ENCODE measurements at regions not wholly inside any gene's neighbourhood (a gene's known extent, or its start where the extent isn't known, plus 50 kb on each side); places are given as distances from the start of the nearest gene placed in this dataset.

DNA sequence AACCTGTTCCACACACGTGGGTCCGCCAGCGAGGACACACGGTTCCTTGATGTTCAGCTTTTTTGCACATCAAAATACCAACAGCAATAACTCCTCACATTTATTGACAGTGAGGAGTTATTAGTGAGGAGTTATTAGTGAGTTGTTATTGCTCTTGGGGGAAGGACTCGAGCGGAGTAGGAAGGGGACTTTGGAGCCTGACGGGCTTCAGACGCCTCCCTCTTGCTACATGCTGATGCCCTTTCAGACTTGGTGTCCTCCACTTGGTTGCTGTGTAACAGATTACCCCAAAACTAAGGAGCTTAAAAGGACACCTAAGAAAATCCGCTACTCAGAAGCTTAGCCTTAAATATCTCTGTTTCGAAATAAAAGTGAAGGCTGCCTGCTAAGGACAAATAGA lies 181.9 kb upstream of the MSX2 start:
- TF ChIP-seq POLR2A (IDR thresholded peaks at IDR 0.05; ENCODE audit: low read depth, low read length) (no peak), TAF1 (IDR thresholded peaks at IDR 0.05; ENCODE audit: borderline replicate concordance, low read depth, low read length) (no peak), POLR2AphosphoS5 (IDR thresholded peaks at IDR 0.05; ENCODE audit: low read depth, low read length) (no peak)

All from GM12892 (cell line).